Smooth muscle cell (in vitro differentiated cells): ENCODE measurements at regions not wholly inside any gene's neighbourhood (a gene's known extent, or its start where the extent isn't known, plus 50 kb on each side); places are given as distances from the start of the nearest gene placed in this dataset.

Source experiments
- DNase-seq: peaks from one replicate; lab custom pipeline; 2025; ENCODE audit not compliant: unreplicated experiment; lab: John Stamatoyannopoulos, UW
- H2AFZ ChIP-seq: fragments of 200-600 bp; sonication (generic); 2 replicates; pipeline ENCODE4 v1.6.0; 2016; ENCODE audit warnings: antibody characterized with exemption, low read depth, mild to moderate bottlenecking
- H3F3A ChIP-seq: fragments of 200-600 bp; sonication (generic); 2 replicates; pipeline ENCODE4 v1.6.0; 2017; ENCODE audit warnings: antibody characterized with exemption, low read depth
- H3K27ac ChIP-seq: fragments of 200-600 bp; sonication (generic); 2 replicates; pipeline ENCODE4 v1.5.1; 2016; ENCODE audit warnings: low read depth, mild to moderate bottlenecking
- H3K27me3 ChIP-seq: fragments of 200-600 bp; sonication (generic); 2 replicates; pipeline ENCODE4 v1.6.1; 2016; ENCODE audit warnings: low read depth, mild to moderate bottlenecking
- H3K36me3 ChIP-seq: fragments of 200-600 bp; sonication (generic); 2 replicates; pipeline ENCODE4 v1.5.1; 2016; ENCODE audit warnings: low read depth
- H3K4me1 ChIP-seq: fragments of 200-600 bp; sonication (generic); 2 replicates; pipeline ENCODE4 v1.5.1; 2016; ENCODE audit warnings: low read depth
- H3K4me2 ChIP-seq: fragments of 200-600 bp; sonication (generic); 2 replicates; pipeline ENCODE4 v1.6.0; 2016; ENCODE audit warnings: mild to moderate bottlenecking
- H3K4me3 ChIP-seq: fragments of 200-600 bp; sonication (generic); 2 replicates; pipeline ENCODE4 v1.5.1; 2016; ENCODE audit warnings: mild to moderate bottlenecking
- H3K79me2 ChIP-seq: fragments of 200-600 bp; sonication (generic); 2 replicates; pipeline ENCODE4 v1.6.0; 2016; ENCODE audit warnings: low read depth, mild to moderate bottlenecking
- H3K9ac ChIP-seq: fragments of 200-600 bp; sonication (generic); 2 replicates; pipeline ENCODE4 v1.6.0; 2016; ENCODE audit warnings: low read depth
- H3K9me3 ChIP-seq: fragments of 200-600 bp; sonication (generic); replicated peaks from 2 replicates; pipeline ENCODE4 v1.5.1; 2016; ENCODE audit warnings: low read depth
- H4K20me1 ChIP-seq: fragments of 200-600 bp; sonication (generic); 2 replicates; pipeline ENCODE4 v1.6.0; 2016; ENCODE audit warnings: low read depth
- CTCF ChIP-seq: fragments of 200-600 bp; sonication (generic); IDR thresholded peaks from 2 replicates; pipeline ENCODE4 v1.5.1; 2017; ENCODE audit warnings: borderline replicate concordance, mild to moderate bottlenecking, antibody characterized with exemption; ENCODE audit not compliant: insufficient read depth, poor library complexity, severe bottlenecking
- WGBS: methylation state at CpG from one replicate; pipeline ENCODE4 v1.1.7; 2016; ENCODE audit warnings: low lambda C conversion rate; 5-methylcytosine and 5-hydroxymethylcytosine counted together

- peaks cover 12% of the 10 kb centered on the region for H3K4me1 ChIP-seq
- WGBS, result 22% methylated on average over 21 of the region's 21 CpGs
- H3K9me3 ChIP-seq, result no peaks in the 10 kb centered on the region
- H3K9ac ChIP-seq, result no peak overlapping the region
- no peaks in the 10 kb centered on the region for H3F3A ChIP-seq
- no peak for DNase-seq
- no peak overlapping the region for H2AFZ ChIP-seq
- H3K4me3 ChIP-seq, result no peak overlapping the region
- H3K27me3 ChIP-seq, result peaks cover 91% of the 10 kb centered on the region
- no peaks in the 10 kb centered on the region for H3K79me2 ChIP-seq
- H4K20me1 ChIP-seq, result no peaks in the 10 kb centered on the region
- no peaks in the 10 kb centered on the region for H3K36me3 ChIP-seq
- TF ChIP-seq CTCF, result no peak
- H3K27ac ChIP-seq, result no peak overlapping the region
- no peak overlapping the region for H3K4me2 ChIP-seq
Observed at GRCh38 chr1:47708019-47708535, 270.2 kb downstream of the FOXD2 start.

GRCh38 chr1:47708658-47709018 is 270.8 kb downstream of the FOXD2 start:
- Histone ChIP-seq H3K27me3 (peaks cover 95% of the 10 kb centered on the region), H3K36me3 (no peaks in the 10 kb centered on the region), H3K9ac (no peak overlapping the region), H2AFZ (no peak overlapping the region), H3K79me2 (no peaks in the 10 kb centered on the region), H3K27ac (no peak overlapping the region), H3F3A (no peaks in the 10 kb centered on the region), H4K20me1 (no peaks in the 10 kb centered on the region), H3K9me3 (no peaks in the 10 kb centered on the region), H3K4me1 (peaks cover 12% of the 10 kb centered on the region), H3K4me3 (no peak overlapping the region), H3K4me2 (peak overlapping the region; percentile 81)
- 6% methylated on average over 25 of the region's 25 CpGs for WGBS
- TF ChIP-seq CTCF, result no peak
- DNase-seq, result no peak

GRCh38 chr1:47709019-47709871 is 271.4 kb downstream of the FOXD2 start:
- Histone ChIP-seq H3K27me3 (peaks cover 98% of the 10 kb centered on the region), H3K27ac (no peak overlapping the region), H3K4me2 (peak overlapping the region; percentile 81), H3K4me3 (peak overlapping the region; percentile 41), H4K20me1 (no peaks in the 10 kb centered on the region), H3F3A (no peaks in the 10 kb centered on the region), H2AFZ (no peak overlapping the region), H3K9me3 (no peaks in the 10 kb centered on the region), H3K4me1 (peaks cover 12% of the 10 kb centered on the region), H3K79me2 (no peaks in the 10 kb centered on the region), H3K36me3 (no peaks in the 10 kb centered on the region), H3K9ac (no peak overlapping the region)
- WGBS, result 1% methylated on average over 80 of the region's 82 CpGs
- peak; percentile 36 for TF ChIP-seq CTCF
- DNase-seq, result no peak

- Histone ChIP-seq H2AFZ (no peak overlapping the region), H3K27me3 (peaks cover 100% of the 10 kb centered on the region), H3F3A (no peaks in the 10 kb centered on the region), H3K36me3 (no peaks in the 10 kb centered on the region), H3K4me3 (peak overlapping the region; percentile 41), H4K20me1 (no peaks in the 10 kb centered on the region), H3K9me3 (no peaks in the 10 kb centered on the region), H3K4me1 (peaks cover 12% of the 10 kb centered on the region), H3K9ac (no peak overlapping the region), H3K27ac (no peak overlapping the region), H3K79me2 (no peaks in the 10 kb centered on the region), H3K4me2 (peak overlapping the region; percentile 81)
- no peak for TF ChIP-seq CTCF
- no peak for DNase-seq
- WGBS, result 3% methylated on average over 25 of the region's 25 CpGs
Observed at GRCh38 chr1:47709872-47710231, 272.0 kb downstream of the FOXD2 start.
